OCI-LY3 (cell line): ENCODE measurements at regions not wholly inside any gene's neighbourhood (a gene's known extent, or its start where the extent isn't known, plus 50 kb on each side); places are given as distances from the start of the nearest gene placed in this dataset.

Source experiments
- H2AFZ ChIP-seq: fragments of 200-600, 300-600 bp; shearing (Covaris generic); 2 replicates; pipeline ENCODE4 v1.6.0; 2014; ENCODE audit warnings: antibody characterized with exemption, low read depth, low read length
- H3K27ac ChIP-seq: fragments of 200-600, 300-600 bp; sonication (generic); 2 replicates; pipeline ENCODE4 v1.5.1; 2014; ENCODE audit warnings: mild to moderate bottlenecking, low read length, moderate library complexity, mixed read lengths
- H3K27me3 ChIP-seq: fragments of 200-600, 300-600 bp; sonication (generic); 2 replicates; pipeline ENCODE4 v1.6.1; 2014; ENCODE audit warnings: low read depth, low read length, mixed read lengths
- H3K36me3 ChIP-seq: fragments of 200-600, 300-600 bp; sonication (generic); replicated peaks from 2 replicates; pipeline ENCODE3; 2014; ENCODE audit warnings: low read depth, low read length, mixed read lengths
- H3K4me1 ChIP-seq: fragments of 300-600, 200-600 bp; sonication (generic); 2 replicates; pipeline ENCODE4 v1.6.1; 2014; ENCODE audit warnings: low read length, mixed read lengths
- H3K4me2 ChIP-seq: fragments of 200-600, 300-600 bp; sonication (generic); 2 replicates; pipeline ENCODE4 v1.6.1; 2014; ENCODE audit warnings: low read length, mixed read lengths
- H3K4me3 ChIP-seq: fragments of 300-600, 200-600 bp; sonication (generic); 2 replicates; pipeline ENCODE4 v1.5.1; 2014; ENCODE audit warnings: antibody characterized with exemption, mild to moderate bottlenecking, low read length, moderate library complexity
- H3K79me2 ChIP-seq: fragments of 300-600, 200-600 bp; shearing (Covaris generic); 2 replicates; pipeline ENCODE4 v1.6.1; 2014; ENCODE audit warnings: mild to moderate bottlenecking, low read length, mixed read lengths
- H3K9ac ChIP-seq: fragments of 300-600, 200-600 bp; shearing (Covaris generic); 2 replicates; pipeline ENCODE4 v1.6.0; 2014; ENCODE audit warnings: mild to moderate bottlenecking, low read length, moderate library complexity
- H3K9me3 ChIP-seq: fragments of 200-600, 300-600 bp; shearing (Covaris generic); 2 replicates; pipeline ENCODE4 v1.6.1; 2014; ENCODE audit warnings: low read length, mixed read lengths; ENCODE audit not compliant: insufficient read depth
- H4K20me1 ChIP-seq: fragments of 200-600, 300-600 bp; sonication (generic); 2 replicates; pipeline ENCODE4 v1.6.1; 2016; ENCODE audit warnings: low read length, mixed read lengths; ENCODE audit not compliant: insufficient read depth
- CTCF ChIP-seq: fragments of 200-600, 300-600 bp; sonication (generic); IDR thresholded peaks from 2 replicates; pipeline ENCODE4 v1.5.1; 2014; ENCODE audit warnings: antibody characterized with exemption, low read length, low read depth
- EZH2phosphoT487 ChIP-seq: fragments of 200-600 bp; shearing (Covaris generic); IDR thresholded peaks from 2 replicates; pipeline ENCODE4 v1.6.1; 2018; ENCODE audit warnings: antibody characterized with exemption, mixed run types, low read depth

- TF ChIP-seq CTCF, result no peak
- TF ChIP-seq EZH2phosphoT487, result no peak
- H3K4me1 ChIP-seq, result peaks cover 4% of the 10 kb centered on the region; the same call in 1 of the 2 replicates
- peak overlapping the region; percentile 14; the same call in 1 of the 2 replicates for H3K4me2 ChIP-seq
- no peak overlapping the region for H3K4me3 ChIP-seq
- no peaks in the 10 kb centered on the region for H3K36me3 ChIP-seq
- no peaks in the 10 kb centered on the region for H4K20me1 ChIP-seq
- no peaks in the 10 kb centered on the region for H3K9me3 ChIP-seq
- H2AFZ ChIP-seq, result no peak overlapping the region
- H3K27ac ChIP-seq, result no peak overlapping the region
- no peaks in the 10 kb centered on the region for H3K79me2 ChIP-seq
- no peak overlapping the region for H3K9ac ChIP-seq
- peaks cover 44% of the 10 kb centered on the region for H3K27me3 ChIP-seq
Measured at GRCh38 chr21:32956061-32956656, 69.6 kb upstream of the OLIG2 start.

- Histone ChIP-seq H3K4me3 (no peak overlapping the region), H3K4me1 (peaks cover 4% of the 10 kb centered on the region; the same call in 1 of the 2 replicates), H3K27ac (no peak overlapping the region), H3K9me3 (no peaks in the 10 kb centered on the region), H3K4me2 (no peak overlapping the region), H3K27me3 (peaks cover 43% of the 10 kb centered on the region), H4K20me1 (no peaks in the 10 kb centered on the region), H3K36me3 (no peaks in the 10 kb centered on the region), H3K79me2 (no peaks in the 10 kb centered on the region), H2AFZ (no peak overlapping the region), H3K9ac (no peak overlapping the region)
- TF ChIP-seq EZH2phosphoT487, result no peak
- no peak for TF ChIP-seq CTCF
Measured at GRCh38 chr21:32957545-32957944, 68.2 kb upstream of the OLIG2 start.

- Histone ChIP-seq H3K27me3 (peaks cover 45% of the 10 kb centered on the region), H3K79me2 (no peaks in the 10 kb centered on the region), H3K9ac (no peak overlapping the region), H3K4me3 (no peak overlapping the region), H3K4me1 (peaks cover 4% of the 10 kb centered on the region; the same call in 1 of the 2 replicates), H3K4me2 (no peak overlapping the region), H3K9me3 (no peaks in the 10 kb centered on the region), H3K27ac (no peak overlapping the region), H2AFZ (no peak overlapping the region), H4K20me1 (no peaks in the 10 kb centered on the region), H3K36me3 (no peaks in the 10 kb centered on the region)
- no peak for TF ChIP-seq EZH2phosphoT487
- TF ChIP-seq CTCF, result no peak
Measured at GRCh38 chr21:32958288-32959002, 67.3 kb upstream of the OLIG2 start.

- H3K9ac ChIP-seq, result no peak overlapping the region
- H3K9me3 ChIP-seq, result no peaks in the 10 kb centered on the region
- no peaks in the 10 kb centered on the region for H3K79me2 ChIP-seq
- no peak overlapping the region for H3K27ac ChIP-seq
- no peaks in the 10 kb centered on the region for H4K20me1 ChIP-seq
- no peak for TF ChIP-seq EZH2phosphoT487
- TF ChIP-seq CTCF, result no peak
- H3K4me3 ChIP-seq, result no peak overlapping the region
- H3K4me1 ChIP-seq, result no peaks in the 10 kb centered on the region
- no peak overlapping the region for H3K4me2 ChIP-seq
- no peak overlapping the region for H2AFZ ChIP-seq
- peaks cover 38% of the 10 kb centered on the region for H3K27me3 ChIP-seq
- no peaks in the 10 kb centered on the region for H3K36me3 ChIP-seq
Measured at GRCh38 chr21:32962268-32962667, 63.5 kb upstream of the OLIG2 start.
